ENCODE measurements at regions not wholly inside any gene's neighbourhood (a gene's known extent, or its start where the extent isn't known, plus 50 kb on each side); places are given as distances from the start of the nearest gene placed in this dataset.
"Not testable (repeated sequence)": the region's sequence is repeated elsewhere in the genome, so short reads cannot be mapped to it uniquely, and the experiment has no call there.

DNA sequence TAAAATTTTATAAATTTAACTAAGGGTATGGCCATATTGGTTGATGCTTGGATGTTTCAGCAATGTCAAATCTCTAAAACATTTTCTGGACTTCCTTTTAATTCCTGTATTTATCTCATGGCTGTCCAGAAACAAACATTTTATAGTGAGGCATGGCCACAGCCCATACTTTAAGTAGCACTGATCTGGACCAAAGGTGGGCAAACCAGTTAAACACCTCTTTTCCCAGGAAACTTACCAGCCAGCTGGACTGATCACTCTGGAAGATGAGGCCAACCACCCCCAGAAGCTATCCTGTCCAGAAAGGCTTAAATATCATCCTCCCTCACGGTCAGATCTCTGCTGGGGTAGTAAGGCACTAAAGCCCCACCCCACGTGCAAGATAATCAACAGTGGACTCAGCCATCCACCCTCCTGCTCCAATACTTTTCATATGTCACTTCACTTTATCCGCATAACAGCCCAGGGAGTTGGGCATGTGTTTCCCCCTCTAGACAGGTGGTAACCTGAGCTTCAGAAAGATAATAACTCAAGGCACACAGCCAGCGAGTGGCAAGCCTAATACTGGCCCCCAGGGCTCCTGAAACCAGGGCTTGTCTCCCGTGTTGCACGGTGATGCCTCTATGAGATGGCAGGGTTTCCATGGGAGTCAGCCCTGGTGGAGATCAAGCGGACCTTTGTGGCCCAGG is 120.5 kb upstream of the NGF start:
- FAIRE-seq (no peak), DNase-seq (ENCODE audit: extremely low spot score, insufficient read length, low read depth) (no peak)

DNA sequence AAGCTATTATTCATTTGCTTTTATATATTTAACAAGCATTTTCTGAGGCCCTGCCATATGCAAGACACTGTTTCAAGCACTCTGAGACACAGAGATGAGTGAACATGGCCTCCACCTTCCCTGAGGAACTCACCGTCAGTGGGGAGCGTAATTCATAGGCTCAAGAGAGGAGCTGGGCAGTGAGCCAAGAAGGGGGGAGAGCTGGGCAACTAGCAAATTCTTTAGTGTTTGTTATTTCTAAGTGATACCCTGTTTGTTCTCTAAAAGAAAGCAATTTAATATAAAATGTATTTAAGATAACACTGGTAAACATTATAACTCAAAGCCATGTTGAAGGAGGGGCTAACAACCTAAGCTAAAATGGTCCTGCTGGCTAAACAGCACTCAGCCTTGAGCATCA is 119.2 kb upstream of the NGF start:
- no peak for FAIRE-seq
- DNase-seq (ENCODE audit: extremely low spot score, insufficient read length, low read depth), result no peak

DNA sequence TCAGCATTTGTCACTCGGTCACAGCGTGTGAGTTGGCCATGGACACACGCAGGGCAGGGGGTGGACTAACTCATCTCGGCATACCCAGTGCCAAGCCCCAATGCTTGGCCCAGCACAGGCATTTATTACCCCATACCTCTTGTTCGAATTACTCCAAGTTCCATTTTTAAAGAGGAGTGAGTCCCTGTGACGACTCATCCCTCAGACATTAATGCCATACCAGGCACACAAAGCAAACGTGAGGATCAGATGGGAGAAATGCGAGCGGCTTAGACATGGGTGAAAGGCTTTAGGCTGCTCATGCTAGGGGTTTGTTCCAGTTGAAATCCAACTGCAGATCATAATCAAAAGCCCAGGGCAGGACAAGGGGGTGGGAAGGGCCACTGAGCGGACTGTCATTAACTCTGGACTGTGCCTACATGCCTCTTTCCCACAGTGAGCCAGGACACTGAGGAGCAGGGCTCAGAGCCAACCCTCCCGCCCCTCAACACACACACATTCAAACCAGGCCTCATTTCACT is 118.5 kb upstream of the NGF start:
- no peak for DNase-seq (ENCODE audit: extremely low spot score, insufficient read length, low read depth)
- no peak for FAIRE-seq

DNA sequence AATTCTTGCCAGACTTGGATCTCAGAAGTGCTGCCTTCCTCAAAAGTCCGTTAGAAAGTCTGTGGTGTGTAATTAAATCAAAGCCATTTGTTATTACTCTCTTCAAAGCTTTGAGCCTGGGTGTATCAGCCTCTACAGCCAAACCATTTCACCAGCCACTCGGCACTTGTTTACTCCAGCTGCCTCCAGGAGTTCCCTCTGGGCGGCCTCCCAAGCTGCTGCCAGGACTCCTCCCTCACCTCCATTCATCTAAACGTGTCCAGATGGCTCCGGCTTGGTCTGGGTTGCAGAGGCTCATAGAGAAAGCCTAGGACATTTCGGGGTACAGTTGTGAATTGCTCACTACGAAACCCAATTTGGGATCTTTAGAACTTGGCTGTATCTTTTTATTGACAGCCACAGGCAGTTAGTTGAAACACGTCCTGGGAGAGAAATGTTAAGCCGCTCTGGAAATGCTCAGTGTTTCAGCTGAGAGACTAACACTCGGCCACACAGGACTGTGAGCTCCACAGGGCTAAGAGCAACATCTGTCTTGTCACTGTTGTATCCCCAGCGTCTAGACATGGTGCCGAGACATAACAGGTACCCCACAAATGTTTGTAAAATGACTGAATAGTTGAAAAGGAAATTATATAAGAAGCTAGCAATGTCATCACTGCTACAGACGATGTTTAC is 116.9 kb upstream of the NGF start:
- DNase-seq (ENCODE audit: extremely low spot score, insufficient read length, low read depth) (no peak), FAIRE-seq (no peak)

DNA sequence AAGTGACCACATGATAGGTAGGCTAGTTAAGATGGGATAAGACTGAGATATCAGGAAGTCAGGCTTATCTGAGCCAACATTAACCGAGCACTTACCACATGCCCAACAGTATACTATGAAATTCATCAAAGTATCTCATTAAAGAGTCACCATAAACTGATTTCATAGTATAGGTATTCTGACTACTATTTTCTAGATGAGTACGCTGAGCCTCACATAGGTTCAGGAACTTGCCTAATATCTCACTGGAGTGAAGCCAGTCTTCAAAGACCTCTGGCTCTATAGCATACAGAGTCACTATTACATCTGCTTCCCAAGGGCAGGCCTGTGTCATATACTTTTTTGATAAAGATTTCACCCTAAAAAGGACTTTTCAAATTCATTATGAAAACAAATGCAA is 115.6 kb upstream of the NGF start:
- FAIRE-seq, result no peak

DNA sequence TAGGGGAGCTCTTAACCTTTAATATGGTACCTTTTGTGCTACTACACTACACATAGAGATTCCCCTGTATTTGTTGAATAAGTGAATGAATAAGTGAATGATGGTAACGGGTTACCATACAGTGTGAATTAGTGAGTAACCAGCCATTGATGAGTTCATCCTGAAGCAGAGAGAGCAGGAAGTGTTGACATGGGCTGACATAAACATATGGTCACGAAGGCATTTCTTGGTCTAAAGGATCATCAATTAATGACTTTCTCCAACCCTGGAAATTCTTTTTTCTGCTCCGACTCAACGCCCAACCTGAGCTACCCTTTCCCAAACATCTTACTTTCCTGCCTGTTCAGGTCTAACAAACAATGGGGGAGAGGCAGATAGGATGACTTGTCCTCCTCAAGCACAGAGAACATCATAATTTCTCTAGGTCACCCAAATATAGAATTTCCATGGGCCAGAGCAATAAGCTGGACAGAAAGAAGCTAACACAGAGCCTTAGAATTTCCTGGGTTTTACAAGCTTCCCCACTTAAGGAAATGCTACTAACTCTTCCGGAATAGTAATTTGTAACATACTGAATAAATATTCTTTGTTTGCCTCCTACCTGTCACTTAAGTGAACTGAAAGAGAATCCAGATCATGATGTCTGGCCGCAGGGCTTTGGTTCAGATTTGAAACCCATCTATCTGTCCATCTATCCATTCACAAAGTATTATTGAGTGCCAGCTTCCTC is 114.7 kb upstream of the NGF start:
- DNase-seq (ENCODE audit: extremely low spot score, insufficient read length, low read depth), result no peak
- no peak for FAIRE-seq

More for the DNA sequence above, 115.6 kb upstream of the NGF start:
- DNase-seq (ENCODE audit: extremely low spot score, insufficient read length, low read depth), result no peak

DNA sequence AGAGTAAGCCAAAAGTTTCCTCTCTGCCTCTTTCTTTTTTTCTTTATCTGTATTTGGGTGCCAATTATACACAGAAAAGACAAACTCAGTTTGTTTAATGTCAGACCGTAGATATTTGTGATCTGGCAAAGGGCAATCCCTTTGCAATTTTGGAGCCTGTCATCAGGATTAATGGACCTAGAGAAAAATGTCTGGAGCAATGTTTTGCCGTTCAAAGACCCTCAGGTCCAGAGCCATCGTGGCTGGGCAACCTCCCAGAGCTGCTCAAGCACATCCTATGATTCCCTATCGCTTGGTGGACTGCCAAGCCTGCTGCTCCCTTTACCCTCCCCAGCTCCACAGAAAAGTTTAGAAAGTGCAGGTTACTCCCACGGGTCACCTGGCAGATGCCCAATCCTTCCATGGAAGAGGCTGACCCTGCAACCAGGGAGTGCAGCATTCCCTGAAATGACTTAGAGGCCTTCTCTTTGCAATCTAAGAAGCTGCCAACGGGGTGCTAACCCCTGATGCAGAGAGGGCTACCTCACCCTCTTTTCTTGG is 112.5 kb upstream of the NGF start:
- no peak for DNase-seq (ENCODE audit: extremely low spot score, insufficient read length, low read depth)
- no peak for FAIRE-seq

DNA sequence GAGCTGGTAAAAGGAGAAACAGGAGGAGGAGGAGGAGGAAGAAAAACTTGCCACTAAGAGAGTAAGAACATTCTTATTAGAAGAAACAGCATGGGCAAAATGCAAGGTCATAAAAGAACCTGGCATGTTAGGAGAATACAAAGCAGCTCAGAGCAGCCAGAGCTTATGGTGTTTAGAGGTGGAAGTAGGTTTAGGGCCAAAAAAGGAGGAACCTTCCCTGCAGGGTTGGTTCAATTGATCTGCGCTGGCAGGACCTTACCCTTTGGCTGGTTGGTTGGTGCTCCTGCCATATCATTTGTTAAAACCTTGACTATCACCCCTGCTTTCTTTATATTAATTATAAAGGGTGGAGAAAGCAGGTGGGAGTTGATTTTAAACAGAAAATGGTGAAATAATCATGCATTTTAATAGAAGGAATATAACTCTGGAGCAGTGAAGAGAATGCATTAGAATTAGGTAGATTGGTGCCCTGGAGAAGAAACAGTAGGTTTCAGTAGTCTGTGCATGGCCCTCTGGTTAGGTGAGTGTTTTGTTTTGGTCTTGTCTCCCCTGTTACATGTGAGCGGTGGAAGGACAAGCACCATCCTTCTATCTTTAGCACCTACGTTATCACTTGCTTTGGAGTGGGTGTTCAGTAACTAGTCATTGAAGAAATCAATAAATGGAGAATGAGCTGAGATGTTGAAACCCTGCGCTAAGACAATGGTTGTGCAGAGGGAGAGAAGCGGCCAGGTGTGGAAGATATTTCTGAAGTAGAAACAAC is 110.4 kb upstream of the NGF start:
- FAIRE-seq, result no peak
- no peak for DNase-seq (ENCODE audit: extremely low spot score, insufficient read length, low read depth)

DNA sequence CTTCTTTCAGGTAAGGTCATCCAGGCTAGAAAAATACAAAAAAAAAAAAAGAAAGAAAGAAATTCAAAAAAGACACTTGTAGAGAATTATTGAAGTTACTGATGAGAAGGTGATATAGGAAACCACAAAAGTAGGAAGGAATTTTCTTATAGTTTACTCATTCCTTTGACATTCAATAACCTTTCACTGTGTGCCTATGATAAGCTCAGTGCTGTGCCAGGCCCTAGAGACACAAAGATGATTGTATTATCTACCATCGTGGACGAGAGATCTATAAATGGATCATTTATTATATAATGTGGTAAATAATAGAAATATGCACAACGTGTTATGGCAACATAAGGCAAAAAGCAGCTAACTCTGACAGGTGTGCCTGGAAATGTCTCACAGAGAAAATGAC is 109.6 kb upstream of the NGF start:
- FAIRE-seq (no peak), DNase-seq (ENCODE audit: extremely low spot score, insufficient read length, low read depth) (no peak)

DNA sequence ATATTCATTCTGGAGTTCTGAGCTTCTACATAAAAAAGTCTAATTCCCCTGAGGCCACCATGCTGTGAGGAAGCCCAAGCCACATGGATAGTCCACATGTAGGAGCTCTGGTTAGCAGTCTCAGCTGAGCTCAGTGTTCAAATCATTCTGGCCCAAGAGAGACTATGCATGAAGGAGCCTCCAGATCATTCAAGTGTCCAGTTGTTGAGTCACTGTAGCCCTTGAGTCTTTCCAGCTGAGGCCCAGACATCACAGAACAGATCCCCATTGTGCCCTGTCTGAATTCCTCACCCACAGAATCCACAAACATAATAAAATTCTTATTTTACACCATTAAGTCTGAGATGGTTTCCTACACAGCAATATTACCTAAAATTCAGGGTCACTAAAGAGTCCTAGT is 107.0 kb upstream of the NGF start:
- DNase-seq (ENCODE audit: extremely low spot score, insufficient read length, low read depth), result no peak
- no peak for FAIRE-seq

DNA sequence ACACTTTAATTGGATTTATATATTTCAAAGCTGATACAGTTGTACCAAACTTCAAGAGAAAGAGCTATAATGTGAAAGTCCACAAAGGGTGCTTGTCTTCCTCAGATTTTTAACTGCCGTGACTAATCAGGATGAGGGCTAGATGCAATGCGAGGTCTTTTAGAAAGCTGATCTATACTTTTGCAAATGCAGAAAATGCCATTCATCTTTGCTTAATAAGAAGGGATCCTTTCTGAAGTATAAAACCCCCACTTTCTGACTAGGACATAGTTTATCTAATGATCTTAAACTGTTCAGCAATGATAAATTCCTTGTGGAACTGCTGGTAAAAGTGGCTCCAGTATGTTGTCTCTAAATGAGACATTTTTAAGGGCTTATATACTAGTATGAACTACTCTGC is 102.7 kb upstream of the NGF start:
- DNase-seq (ENCODE audit: extremely low spot score, insufficient read length, low read depth), result no peak
- FAIRE-seq, result no peak

DNA sequence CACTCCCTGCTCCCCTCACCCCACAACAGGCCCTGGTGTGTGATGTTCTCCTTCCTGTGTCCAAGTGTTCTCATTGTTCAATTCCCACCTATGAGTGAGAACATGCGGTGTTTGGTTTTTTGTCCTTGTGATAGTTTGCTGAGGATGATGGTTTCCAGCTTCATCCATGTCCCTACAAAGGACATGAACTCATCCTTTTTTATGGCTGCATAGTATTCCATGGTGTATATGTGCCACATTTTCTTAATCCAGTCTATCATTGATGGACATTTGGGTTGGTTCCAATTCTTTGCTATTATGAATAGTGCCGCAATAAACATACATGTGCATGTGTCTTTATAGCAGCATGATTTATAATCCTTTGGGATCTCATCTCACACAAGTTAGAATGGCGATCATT is 101.5 kb upstream of the NGF start:
- not testable (repeated sequence) for DNase-seq (ENCODE audit: extremely low spot score, insufficient read length, low read depth); FAIRE-seq

DNA sequence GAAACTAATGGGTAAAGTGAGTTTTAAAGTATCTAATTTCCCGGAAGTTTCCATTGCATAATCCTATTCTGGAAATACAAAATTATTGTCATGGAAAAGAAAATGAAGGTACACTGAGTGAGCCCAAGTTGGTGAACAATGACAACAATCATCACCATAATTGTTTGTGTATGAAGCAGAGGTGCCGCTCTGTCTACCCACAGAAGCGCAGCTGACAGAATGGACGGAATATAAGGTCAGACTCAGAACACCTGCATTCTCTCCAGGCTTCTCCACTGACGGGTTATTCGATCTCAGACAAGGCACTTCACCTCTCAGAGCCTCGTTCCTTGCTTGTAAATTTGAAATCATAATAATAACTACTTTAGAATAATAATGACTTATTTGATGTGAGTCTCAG is 99.1 kb upstream of the NGF start:
- DNase-seq (ENCODE audit: extremely low spot score, insufficient read length, low read depth) (no peak), FAIRE-seq (no peak)

DNA sequence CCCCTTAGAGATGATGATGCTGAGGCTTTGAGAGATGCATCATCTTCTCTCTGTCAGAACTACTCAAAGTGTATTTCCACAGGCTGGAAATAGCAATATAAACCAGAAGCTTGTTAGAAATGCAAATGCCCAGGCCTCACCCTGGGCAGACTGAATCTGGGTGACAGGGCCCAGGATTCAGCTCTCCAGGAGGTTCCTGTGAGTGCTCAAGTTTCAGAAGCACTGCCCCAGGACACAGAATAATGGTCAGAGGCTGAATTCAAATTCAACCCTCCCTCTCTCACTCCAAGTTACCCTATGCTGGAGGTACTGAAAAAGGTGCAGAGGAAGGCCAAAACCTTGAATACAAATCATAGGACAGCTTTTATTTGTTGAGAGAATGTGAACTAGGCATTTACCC is 98.5 kb upstream of the NGF start:
- DNase-seq (ENCODE audit: extremely low spot score, insufficient read length, low read depth) (no peak), FAIRE-seq (no peak)

DNA sequence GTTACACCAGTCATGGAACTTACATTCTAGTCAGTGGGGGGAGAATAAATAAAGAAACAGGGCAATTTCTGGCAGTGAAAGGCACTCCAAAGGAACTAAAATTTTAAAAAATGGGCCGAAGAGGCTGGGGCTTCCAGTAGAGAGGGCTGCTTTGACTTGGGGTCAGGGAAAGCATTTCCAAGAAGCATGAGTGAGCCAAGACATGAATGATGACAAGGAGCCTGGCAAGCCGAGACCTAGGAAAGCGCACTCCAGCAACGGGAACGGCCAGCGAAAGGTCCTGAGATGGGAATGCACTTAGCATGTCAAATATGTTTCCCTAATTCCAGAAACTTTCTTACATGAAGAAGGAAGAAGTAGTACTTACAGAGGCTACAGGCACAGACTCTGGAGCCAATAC is 95.4 kb upstream of the NGF start:
- no peak for DNase-seq (ENCODE audit: extremely low spot score, insufficient read length, low read depth)
- FAIRE-seq, result no peak

DNA sequence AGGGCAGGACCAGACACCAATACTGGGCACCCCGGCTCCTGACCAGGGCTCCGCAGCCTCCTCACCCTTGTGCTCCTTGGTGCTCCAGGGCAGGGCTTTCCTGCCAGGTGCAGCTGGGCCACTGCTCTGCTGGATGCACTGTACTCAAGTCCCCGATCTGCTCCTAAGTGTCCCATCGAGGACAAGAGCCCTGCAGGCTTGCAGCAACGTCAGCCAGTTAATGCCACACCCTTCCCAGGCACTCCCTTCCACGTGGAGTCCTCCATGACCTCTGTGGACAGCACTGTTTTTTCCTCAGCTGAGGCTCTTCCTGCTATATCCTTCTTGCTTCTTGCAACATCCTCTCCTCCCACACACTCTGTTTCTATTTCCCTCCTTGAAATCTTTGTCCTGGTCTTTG is 94.0 kb upstream of the NGF start:
- DNase-seq (ENCODE audit: extremely low spot score, insufficient read length, low read depth), result no peak
- no peak for FAIRE-seq

DNA sequence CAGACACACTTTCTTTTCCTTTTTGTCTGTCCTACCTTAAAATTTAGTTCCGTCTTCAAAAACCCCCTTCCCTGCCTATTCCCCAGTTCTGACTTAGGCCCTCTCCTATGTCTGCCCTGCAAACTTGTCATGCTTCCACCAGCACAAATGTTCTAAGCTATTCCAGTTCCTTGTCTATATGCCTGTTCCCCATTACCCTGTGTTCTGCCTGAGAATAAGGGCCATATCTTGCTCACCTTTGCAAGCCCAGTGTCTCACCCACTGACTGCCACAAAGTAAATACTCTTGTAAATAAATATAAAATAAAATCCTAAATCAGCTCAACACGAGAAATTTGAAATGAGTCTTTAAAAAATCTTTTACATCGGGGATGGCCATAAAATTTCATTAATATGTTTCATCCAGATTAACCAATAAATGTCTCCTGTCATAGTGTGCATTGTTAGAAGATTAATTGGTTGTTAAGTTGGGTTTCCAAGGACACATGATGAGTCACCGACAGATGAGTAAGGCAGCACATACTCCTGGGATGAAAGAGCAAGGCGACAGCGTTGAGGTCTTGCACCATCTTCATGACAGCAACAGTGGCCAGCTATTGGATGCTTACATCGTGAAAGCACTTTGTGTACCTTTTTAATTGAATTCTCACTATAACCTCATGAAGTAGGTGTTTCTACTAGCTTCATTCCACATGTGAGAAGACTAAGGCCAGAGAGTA is 92.6 kb upstream of the NGF start:
- FAIRE-seq (no peak), DNase-seq (ENCODE audit: extremely low spot score, insufficient read length, low read depth) (no peak)

DNA sequence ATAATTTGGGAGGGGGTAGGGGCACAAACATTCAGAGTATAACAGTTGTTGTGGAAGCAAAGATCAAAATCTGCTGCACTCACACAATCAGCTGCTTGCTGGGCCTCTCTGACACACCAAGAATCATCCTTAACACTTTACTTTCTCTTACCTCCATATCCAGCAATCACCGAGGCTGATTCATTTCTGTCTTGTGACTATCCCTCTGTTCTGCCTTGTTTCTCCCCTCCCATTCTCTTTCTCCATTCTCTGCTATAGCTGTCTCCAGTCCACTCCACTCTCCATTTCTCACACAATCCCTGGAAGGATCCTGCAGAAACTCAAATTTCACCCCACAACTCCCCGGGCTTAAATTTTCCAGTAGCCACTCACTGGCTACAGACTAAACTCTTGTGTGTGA is 91.8 kb upstream of the NGF start:
- FAIRE-seq, result no peak
- DNase-seq (ENCODE audit: extremely low spot score, insufficient read length, low read depth), result no peak

DNA sequence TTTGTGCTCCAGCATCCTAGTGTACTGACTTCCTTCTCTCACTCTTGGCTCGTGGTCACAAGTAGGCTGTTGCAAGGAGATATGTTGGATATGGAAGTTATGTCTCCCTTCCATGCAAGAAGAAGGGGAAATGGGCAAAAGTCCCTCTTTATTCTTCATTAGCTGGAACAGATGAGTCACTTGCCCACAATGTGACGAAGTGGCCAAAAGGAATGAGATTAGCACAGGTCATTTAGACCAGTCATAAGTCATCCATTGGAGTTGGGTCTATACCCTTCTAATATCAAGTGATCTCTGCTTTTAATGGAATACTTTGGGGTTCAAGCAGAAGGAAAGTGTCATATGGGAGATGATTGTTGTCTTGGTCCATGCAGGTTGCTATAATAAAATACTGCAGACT is 91.2 kb upstream of the NGF start:
- FAIRE-seq, result no peak
- DNase-seq (ENCODE audit: extremely low spot score, insufficient read length, low read depth), result no peak

DNA sequence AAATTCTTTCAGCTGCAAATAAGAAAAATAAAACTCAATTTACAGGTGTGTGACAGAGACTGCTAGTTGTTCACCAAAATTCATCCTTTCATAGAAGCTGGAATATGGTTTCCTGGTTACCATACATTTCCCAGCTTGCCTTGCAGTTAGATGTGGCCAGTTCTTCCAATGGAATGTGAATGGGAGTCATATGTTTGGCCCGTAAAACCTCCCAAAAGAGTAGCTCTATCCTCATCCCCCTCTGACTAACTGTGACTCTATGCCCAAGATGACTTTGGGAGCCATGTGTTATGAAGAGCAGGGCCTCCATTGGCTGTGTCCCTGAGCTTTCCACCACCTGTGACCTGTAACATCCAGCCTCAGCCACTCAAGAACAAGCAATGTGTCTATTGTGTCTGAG is 90.6 kb upstream of the NGF start:
- no peak for DNase-seq (ENCODE audit: extremely low spot score, insufficient read length, low read depth)
- FAIRE-seq, result no peak
